Lung (tissue), 11 donors: ENCODE measurements at regions not wholly inside any gene's neighbourhood (a gene's known extent, or its start where the extent isn't known, plus 50 kb on each side); places are given as distances from the start of the nearest gene placed in this dataset.

ENCODE experiments used
- ATAC-seq: fragments of 200-7000 bp; cut with Tn5 transposase; one replicate; pipeline ENCODE4 v1.9.1; 2020; ENCODE audit warnings: moderate number of reproducible peaks; ENCODE audit not compliant: insufficient read depth, low FRiP score
- DNase-seq, 3 donors: peaks; one replicate each; pipeline ENCODE4 v3.0.0-alpha.2; 2013 to 2017
- H3K27ac ChIP-seq, 2 donors: one replicate each; pipeline ENCODE4 v1.5.1; 2013; ENCODE audit warnings: mild to moderate bottlenecking in 2 of 2, moderate library complexity in 2 of 2, control low read depth in 1 of 2, inconsistent platforms in 1 of 2, low read depth in 1 of 2, low read length in 1 of 2
- H3K27me3 ChIP-seq, 3 donors: one replicate each; pipeline ENCODE4 v1.5.1; 2013; ENCODE audit warnings: low read length in 2 of 3; ENCODE audit not compliant: control insufficient read depth in 3 of 3, insufficient read depth in 3 of 3
- H3K36me3 ChIP-seq, 4 donors: one replicate each; pipeline ENCODE4 v1.5.1; 2013; ENCODE audit warnings: low read length in 4 of 4, mild to moderate bottlenecking in 1 of 4, moderate library complexity in 1 of 4; ENCODE audit not compliant: control insufficient read depth in 4 of 4, insufficient read depth in 4 of 4
- H3K4me1 ChIP-seq, 5 donors: one replicate each; pipeline ENCODE4 v1.5.1; 2013; ENCODE audit warnings: low read length in 5 of 5, mild to moderate bottlenecking in 2 of 5, moderate library complexity in 1 of 5; ENCODE audit not compliant: control insufficient read depth in 5 of 5, insufficient read depth in 5 of 5
- H3K4me3 ChIP-seq: one replicate; pipeline ENCODE4 v1.5.1; 2013; ENCODE audit warnings: mild to moderate bottlenecking, control low read depth, moderate library complexity
- H3K9ac ChIP-seq, 2 donors: one replicate each; pipeline ENCODE4 v1.5.1; 2013; ENCODE audit warnings: low read length in 2 of 2, control low read depth in 1 of 2; ENCODE audit not compliant: insufficient read depth in 1 of 2
- H3K9me3 ChIP-seq, 4 donors: one replicate each; pipeline ENCODE4 v1.5.1; 2013; ENCODE audit warnings: low read length in 3 of 4, mild to moderate bottlenecking in 1 of 4, moderate library complexity in 1 of 4; ENCODE audit not compliant: control insufficient read depth in 4 of 4, insufficient read depth in 3 of 4
- WGBS, 2 donors: extraction: QIAGEN DNeasy Blood & Tissue Kit; methylation state at CpG; one replicate each; pipeline ENCODE4 v1.1.7; 2013; 5-methylcytosine and 5-hydroxymethylcytosine counted together
- TF ChIP-seq, protein P1 (sequence below): IDR thresholded peaks from 2 replicates; pipeline ENCODE4 v1.5.1; 2012; ENCODE audit warnings: mild to moderate bottlenecking; ENCODE audit errors: control extremely low read depth, extremely low read depth
- donor health status: control.
- donor health status: control.
- donor health status: Bipolar disorder and iron deficiency.
- donor health status: healthy.
- donor health status: DM: yes; HTN: yes; CAD: no.

DNA sequence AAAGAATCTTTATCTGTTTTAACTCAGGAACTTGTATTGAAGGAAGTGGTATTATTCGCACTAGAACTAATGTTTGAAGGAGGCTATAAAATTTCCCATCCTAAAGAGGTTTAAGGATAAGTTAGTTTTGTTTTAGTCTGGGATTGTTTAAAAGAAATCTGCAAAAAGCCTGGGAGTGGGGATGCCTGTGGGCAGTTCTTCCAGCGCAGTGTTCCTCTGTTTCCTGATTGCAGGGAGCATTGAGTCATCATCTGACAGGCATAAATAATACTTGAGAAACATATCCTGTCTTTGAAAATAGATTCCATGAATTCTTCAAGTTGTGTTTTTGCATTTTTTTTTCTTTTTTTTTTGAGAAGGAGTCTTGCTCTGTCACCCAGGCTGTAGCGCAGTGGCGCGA, 350.8 kb upstream of the PTBP2 start:
- Histone ChIP-seq H3K9me3 (no peaks in the 10 kb centered on the region), H3K4me3 (no peak overlapping the region), H3K4me1 (no peaks in the 10 kb centered on the region), H3K36me3 (no peaks in the 10 kb centered on the region), H3K27me3 (no peaks in the 10 kb centered on the region), H3K9ac (no peak overlapping the region), H3K27ac (no peak overlapping the region)
- DNase-seq (no peak), ATAC-seq (no peak)
- WGBS, 2 donors: 39 to 40% methylated on average over 5 of the region's 5 CpGs
- TF ChIP-seq, protein P1, sequence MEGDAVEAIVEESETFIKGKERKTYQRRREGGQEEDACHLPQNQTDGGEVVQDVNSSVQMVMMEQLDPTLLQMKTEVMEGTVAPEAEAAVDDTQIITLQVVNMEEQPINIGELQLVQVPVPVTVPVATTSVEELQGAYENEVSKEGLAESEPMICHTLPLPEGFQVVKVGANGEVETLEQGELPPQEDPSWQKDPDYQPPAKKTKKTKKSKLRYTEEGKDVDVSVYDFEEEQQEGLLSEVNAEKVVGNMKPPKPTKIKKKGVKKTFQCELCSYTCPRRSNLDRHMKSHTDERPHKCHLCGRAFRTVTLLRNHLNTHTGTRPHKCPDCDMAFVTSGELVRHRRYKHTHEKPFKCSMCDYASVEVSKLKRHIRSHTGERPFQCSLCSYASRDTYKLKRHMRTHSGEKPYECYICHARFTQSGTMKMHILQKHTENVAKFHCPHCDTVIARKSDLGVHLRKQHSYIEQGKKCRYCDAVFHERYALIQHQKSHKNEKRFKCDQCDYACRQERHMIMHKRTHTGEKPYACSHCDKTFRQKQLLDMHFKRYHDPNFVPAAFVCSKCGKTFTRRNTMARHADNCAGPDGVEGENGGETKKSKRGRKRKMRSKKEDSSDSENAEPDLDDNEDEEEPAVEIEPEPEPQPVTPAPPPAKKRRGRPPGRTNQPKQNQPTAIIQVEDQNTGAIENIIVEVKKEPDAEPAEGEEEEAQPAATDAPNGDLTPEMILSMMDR: no peak

- Histone ChIP-seq H3K9ac (no peak overlapping the region), H3K4me1 (no peaks in the 10 kb centered on the region), H3K4me3 (no peak overlapping the region), H3K9me3 (no peaks in the 10 kb centered on the region), H3K27ac (no peak overlapping the region), H3K27me3 (no peaks in the 10 kb centered on the region), H3K36me3 (no peaks in the 10 kb centered on the region)
- ATAC-seq (no peak), DNase-seq (no peak)
- 87 to 98% methylated on average over 1 of the region's 1 CpG for WGBS, 2 donors
- TF ChIP-seq, protein P1: no peak
These were observed 348.7 kb upstream of the PTBP2 start for GRCh38 chr1:96372881-96373280.

DNA sequence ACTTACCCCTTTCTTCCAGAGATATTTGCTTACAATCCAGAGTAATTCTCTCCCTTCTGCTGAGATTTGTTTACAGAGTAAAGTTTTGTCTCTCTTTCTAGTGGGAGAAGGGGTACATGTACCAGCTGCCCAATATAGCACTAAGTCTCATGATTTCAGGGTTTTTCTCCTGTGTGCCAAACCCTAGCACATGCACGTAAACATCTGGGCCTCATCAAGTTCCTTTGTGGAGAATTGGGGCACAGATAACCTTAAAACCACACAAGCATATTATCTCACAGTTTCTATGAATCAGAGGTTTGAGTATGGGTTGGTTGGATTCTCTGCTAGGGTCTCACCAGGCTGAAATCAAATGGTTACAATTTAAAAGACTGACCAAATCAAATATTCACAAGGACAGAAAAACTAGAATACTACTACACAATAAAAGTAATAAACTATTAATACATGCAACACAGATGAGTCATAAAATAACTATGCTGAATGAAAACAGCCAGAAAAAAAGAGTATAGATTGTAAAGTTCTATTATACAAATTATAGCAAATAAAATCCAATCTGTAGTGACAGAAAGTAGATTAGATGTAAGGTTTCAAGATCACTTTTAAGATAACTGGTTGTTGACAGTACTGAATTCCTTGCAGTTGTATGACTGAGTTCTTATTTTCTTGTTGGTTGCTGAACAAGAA, 347.4 kb upstream of the PTBP2 start:
- H3K27ac ChIP-seq: no peak overlapping the region
- no peak overlapping the region for H3K4me3 ChIP-seq
- H3K9ac ChIP-seq: no peak overlapping the region
- no peaks in the 10 kb centered on the region for H3K4me1 ChIP-seq
- 75 to 84% methylated on average over 1 of the region's 1 CpG for WGBS, 2 donors
- ATAC-seq (no peak), DNase-seq (no peak)
- H3K27me3 ChIP-seq: no peaks in the 10 kb centered on the region
- no peaks in the 10 kb centered on the region for H3K36me3 ChIP-seq
- TF ChIP-seq, protein P1: no peak
- H3K9me3 ChIP-seq: no peaks in the 10 kb centered on the region

GRCh38 chr1:96376846-96377245, 344.7 kb upstream of the PTBP2 start:
- H3K4me3 ChIP-seq: no peak overlapping the region
- no peaks in the 10 kb centered on the region for H3K4me1 ChIP-seq
- H3K9ac ChIP-seq: no peak overlapping the region
- WGBS, 2 donors: 63 to 64% methylated on average over 1 of the region's 1 CpG
- DNase-seq: no peak
- H3K27me3 ChIP-seq: no peaks in the 10 kb centered on the region
- no peaks in the 10 kb centered on the region for H3K9me3 ChIP-seq
- TF ChIP-seq, protein P1: no peak
- no peaks in the 10 kb centered on the region for H3K36me3 ChIP-seq
- no peak for ATAC-seq
- no peak overlapping the region for H3K27ac ChIP-seq
